OCI-LY7 (cell line): ENCODE measurements at regions not wholly inside any gene's neighbourhood (a gene's known extent, or its start where the extent isn't known, plus 50 kb on each side); places are given as distances from the start of the nearest gene placed in this dataset.

ENCODE experiments used
- EZH2phosphoT487 ChIP-seq: fragments of 200-600 bp; sonication (generic); IDR thresholded peaks from 2 replicates; pipeline ENCODE4 v1.6.1; 2018; ENCODE audit warnings: low read depth, borderline replicate concordance, mild to moderate bottlenecking, mixed run types, antibody characterized with exemption, low read length, moderate library complexity, mixed read lengths
- TF ChIP-seq, protein P1 (sequence below): fragments of 200-600 bp; sonication (generic); conservative IDR thresholded peaks from 2 replicates; pipeline ENCODE4 v1.5.1; 2014; ENCODE audit warnings: mild to moderate bottlenecking, antibody characterized with exemption, low read length, moderate library complexity, mixed read lengths

GRCh38 chr6:19309661-19310060 lies 527.5 kb upstream of the ID4 start:
- TF ChIP-seq, protein P1, sequence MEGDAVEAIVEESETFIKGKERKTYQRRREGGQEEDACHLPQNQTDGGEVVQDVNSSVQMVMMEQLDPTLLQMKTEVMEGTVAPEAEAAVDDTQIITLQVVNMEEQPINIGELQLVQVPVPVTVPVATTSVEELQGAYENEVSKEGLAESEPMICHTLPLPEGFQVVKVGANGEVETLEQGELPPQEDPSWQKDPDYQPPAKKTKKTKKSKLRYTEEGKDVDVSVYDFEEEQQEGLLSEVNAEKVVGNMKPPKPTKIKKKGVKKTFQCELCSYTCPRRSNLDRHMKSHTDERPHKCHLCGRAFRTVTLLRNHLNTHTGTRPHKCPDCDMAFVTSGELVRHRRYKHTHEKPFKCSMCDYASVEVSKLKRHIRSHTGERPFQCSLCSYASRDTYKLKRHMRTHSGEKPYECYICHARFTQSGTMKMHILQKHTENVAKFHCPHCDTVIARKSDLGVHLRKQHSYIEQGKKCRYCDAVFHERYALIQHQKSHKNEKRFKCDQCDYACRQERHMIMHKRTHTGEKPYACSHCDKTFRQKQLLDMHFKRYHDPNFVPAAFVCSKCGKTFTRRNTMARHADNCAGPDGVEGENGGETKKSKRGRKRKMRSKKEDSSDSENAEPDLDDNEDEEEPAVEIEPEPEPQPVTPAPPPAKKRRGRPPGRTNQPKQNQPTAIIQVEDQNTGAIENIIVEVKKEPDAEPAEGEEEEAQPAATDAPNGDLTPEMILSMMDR: no peak
- no peak for TF ChIP-seq EZH2phosphoT487
